ENCODE measurements at regions not wholly inside any gene's neighbourhood (a gene's known extent, or its start where the extent isn't known, plus 50 kb on each side); places are given as distances from the start of the nearest gene placed in this dataset.
"Not testable (repeated sequence)": the region's sequence is repeated elsewhere in the genome, so short reads cannot be mapped to it uniquely, and the experiment has no call there.

- DNase-seq (ENCODE audit: low read depth, low spot score) = no peak
These were observed 482.9 kb upstream of the C16orf82 start for GRCh38 chr16:26583803-26584202.

GRCh38 chr16:26593700-26594099 lies 473.0 kb upstream of the C16orf82 start:
- no peak for DNase-seq (ENCODE audit: low read depth, low spot score)

GRCh38 chr16:26594666-26595065 lies 472.1 kb upstream of the C16orf82 start:
- no peak for DNase-seq (ENCODE audit: low read depth, low spot score)

GRCh38 chr16:26595199-26595598 lies 471.5 kb upstream of the C16orf82 start:
- no peak for DNase-seq (ENCODE audit: low read depth, low spot score)

GRCh38 chr16:26596033-26596432 lies 470.7 kb upstream of the C16orf82 start:
- DNase-seq (ENCODE audit: low read depth, low spot score) = not testable (repeated sequence)

- no peak for DNase-seq (ENCODE audit: low read depth, low spot score)
These were observed 468.7 kb upstream of the C16orf82 start for GRCh38 chr16:26598061-26598460.

GRCh38 chr16:26598998-26599784 lies 467.5 kb upstream of the C16orf82 start:
- no peak for DNase-seq (ENCODE audit: low read depth, low spot score)

- no peak for DNase-seq (ENCODE audit: low read depth, low spot score)
These were observed 467.0 kb upstream of the C16orf82 start for GRCh38 chr16:26599785-26600104.

- DNase-seq (ENCODE audit: low read depth, low spot score) = no peak
These were observed 465.4 kb upstream of the C16orf82 start for GRCh38 chr16:26601335-26601734.

GRCh38 chr16:26605626-26606271 lies 461.0 kb upstream of the C16orf82 start:
- no peak for DNase-seq (ENCODE audit: low read depth, low spot score)

- no peak for DNase-seq (ENCODE audit: low read depth, low spot score)
These were observed 460.2 kb upstream of the C16orf82 start for GRCh38 chr16:26606381-26607150.

GRCh38 chr16:26614237-26614841 lies 452.4 kb upstream of the C16orf82 start:
- DNase-seq (ENCODE audit: low read depth, low spot score) = no peak

GRCh38 chr16:26623442-26623841 lies 443.3 kb upstream of the C16orf82 start:
- no peak for DNase-seq (ENCODE audit: low read depth, low spot score)

GRCh38 chr16:26627958-26628357 lies 438.8 kb upstream of the C16orf82 start:
- DNase-seq (ENCODE audit: low read depth, low spot score) = no peak

GRCh38 chr16:26631365-26631764 lies 435.4 kb upstream of the C16orf82 start:
- DNase-seq (ENCODE audit: low read depth, low spot score) = not testable (repeated sequence)

GRCh38 chr16:26642047-26642664 lies 424.6 kb upstream of the C16orf82 start:
- DNase-seq (ENCODE audit: low read depth, low spot score) = no peak

GRCh38 chr16:26643519-26643918 lies 423.2 kb upstream of the C16orf82 start:
- no peak for DNase-seq (ENCODE audit: low read depth, low spot score)

- DNase-seq (ENCODE audit: low read depth, low spot score) = no peak
These were observed 421.7 kb upstream of the C16orf82 start for GRCh38 chr16:26644912-26645543.

GRCh38 chr16:26645614-26646013 lies 421.1 kb upstream of the C16orf82 start:
- DNase-seq (ENCODE audit: low read depth, low spot score) = no peak

- DNase-seq (ENCODE audit: low read depth, low spot score) = no peak
These were observed 418.9 kb upstream of the C16orf82 start for GRCh38 chr16:26647870-26648269.

GRCh38 chr16:26648851-26649250 lies 417.9 kb upstream of the C16orf82 start:
- no peak for DNase-seq (ENCODE audit: low read depth, low spot score)
